ENCODE measurements at regions not wholly inside any gene's neighbourhood (a gene's known extent, or its start where the extent isn't known, plus 50 kb on each side); places are given as distances from the start of the nearest gene placed in this dataset.
"Not testable (repeated sequence)": the region's sequence is repeated elsewhere in the genome, so short reads cannot be mapped to it uniquely, and the experiment has no call there.

DNA sequence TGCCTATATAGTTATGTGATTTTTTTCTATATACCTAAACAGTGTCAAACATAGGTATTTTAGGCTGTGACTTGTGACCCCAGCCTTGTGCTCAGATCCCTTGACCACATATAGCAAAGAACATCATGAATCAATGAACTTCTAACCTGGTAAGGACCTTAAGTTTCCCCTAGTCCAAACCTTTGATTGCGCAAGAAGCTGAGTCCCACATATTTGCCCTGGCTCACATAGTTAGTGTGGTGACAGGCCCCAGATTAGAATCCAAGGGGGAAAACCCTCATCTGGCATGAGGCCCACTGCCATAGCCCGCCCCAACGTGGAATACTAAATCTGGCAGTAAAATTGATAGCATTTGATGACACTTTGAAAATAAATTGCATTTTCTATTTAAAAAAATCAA is 171.8 kb downstream of the MZT1 start:
- ATAC-seq (no peak), DNase-seq (no peak)
- TF ChIP-seq POLR2A (IDR thresholded peaks at IDR 0.05): no peak
- TF ChIP-seq CTCF (IDR thresholded peaks at IDR 0.05): no peak
- H3K9me3 ChIP-seq: no peaks in the 10 kb centered on the region
- H3K4me3 ChIP-seq: no peak overlapping the region
- no peaks in the 10 kb centered on the region for H3K4me1 ChIP-seq
- no peaks in the 10 kb centered on the region for H3K36me3 ChIP-seq
- WGBS, 4 donors: 74 to 80% (median 78%) methylated on average over 3 of the region's 3 CpGs
- H3K27me3 ChIP-seq: no peaks in the 10 kb centered on the region
- intact Hi-C loops (cut with DNase I): no loop called here
- no peak overlapping the region for H3K27ac ChIP-seq

- DNase-seq (no peak), ATAC-seq (no peak)
- H3K27me3 ChIP-seq: no peaks in the 10 kb centered on the region
- no peak overlapping the region for H3K4me3 ChIP-seq
- WGBS, 4 donors: 37 to 52% (median 45%) methylated on average over 3 of the region's 3 CpGs
- no peak overlapping the region for H3K27ac ChIP-seq
- H3K36me3 ChIP-seq: no peaks in the 10 kb centered on the region
- no peaks in the 10 kb centered on the region for H3K9me3 ChIP-seq
- TF ChIP-seq POLR2A (IDR thresholded peaks at IDR 0.05) (no peak), CTCF (IDR thresholded peaks at IDR 0.05) (no peak)
- intact Hi-C loops (cut with DNase I): no loop called here
- H3K4me1 ChIP-seq: no peaks in the 10 kb centered on the region
Observed at GRCh38 chr13:72552731-72553130, 174.7 kb downstream of the MZT1 start.

GRCh38 chr13:72545895-72546294 is 181.5 kb downstream of the MZT1 start:
- intact Hi-C loops (cut with DNase I); H3K4me3 ChIP-seq; H3K36me3 ChIP-seq; H3K27ac ChIP-seq; H3K9me3 ChIP-seq; H3K4me1 ChIP-seq; ATAC-seq; H3K27me3 ChIP-seq; DNase-seq: not testable (repeated sequence)
- WGBS, 4 donors: 65 to 92% (median 88%) methylated on average over 1 of the region's 1 CpG

DNA sequence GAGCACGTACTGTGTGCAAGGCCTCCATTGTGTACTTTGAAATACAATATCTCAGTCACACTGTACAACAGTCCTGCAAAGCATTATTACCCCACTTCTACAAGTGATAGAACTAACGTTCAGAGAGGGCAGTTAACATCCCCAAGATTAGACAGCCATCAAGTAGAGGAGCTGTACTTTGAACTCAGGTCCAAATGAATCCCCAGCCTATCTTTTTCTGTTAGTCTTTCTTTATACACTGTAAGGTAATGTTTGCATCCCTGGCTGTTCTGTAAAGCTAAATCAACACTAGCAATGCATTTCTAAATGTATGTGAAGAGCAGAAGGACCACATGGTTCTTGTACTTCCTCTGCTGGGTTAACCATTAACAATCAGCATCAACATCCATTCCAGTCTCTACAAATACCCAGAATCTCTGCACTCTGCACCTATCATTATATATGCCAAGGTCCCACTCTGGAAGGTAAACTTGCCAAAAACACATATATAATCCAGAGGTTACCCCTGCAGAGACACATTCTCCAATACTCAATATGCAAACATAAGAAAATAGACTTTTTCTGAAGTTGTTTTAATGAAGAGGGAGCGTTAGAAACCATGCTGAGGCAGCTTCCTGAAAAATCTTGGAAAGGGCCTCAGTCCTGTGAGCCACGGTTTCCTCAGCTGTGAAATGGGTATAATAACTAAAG is 182.3 kb downstream of the MZT1 start:
- H3K4me1 ChIP-seq: no peaks in the 10 kb centered on the region
- DNase-seq: no peak
- intact Hi-C loops (cut with DNase I): no loop called here
- H3K4me3 ChIP-seq: no peak overlapping the region
- 69 to 84% (median 80%) methylated on average over 4 of the region's 4 CpGs for WGBS, 4 donors
- TF ChIP-seq POLR2A (IDR thresholded peaks at IDR 0.05) (no peak), CTCF (IDR thresholded peaks at IDR 0.05) (no peak)
- H3K9me3 ChIP-seq: no peaks in the 10 kb centered on the region
- no peak for ATAC-seq
- no peaks in the 10 kb centered on the region for H3K27me3 ChIP-seq
- no peaks in the 10 kb centered on the region for H3K36me3 ChIP-seq
- H3K27ac ChIP-seq: no peak overlapping the region

DNA sequence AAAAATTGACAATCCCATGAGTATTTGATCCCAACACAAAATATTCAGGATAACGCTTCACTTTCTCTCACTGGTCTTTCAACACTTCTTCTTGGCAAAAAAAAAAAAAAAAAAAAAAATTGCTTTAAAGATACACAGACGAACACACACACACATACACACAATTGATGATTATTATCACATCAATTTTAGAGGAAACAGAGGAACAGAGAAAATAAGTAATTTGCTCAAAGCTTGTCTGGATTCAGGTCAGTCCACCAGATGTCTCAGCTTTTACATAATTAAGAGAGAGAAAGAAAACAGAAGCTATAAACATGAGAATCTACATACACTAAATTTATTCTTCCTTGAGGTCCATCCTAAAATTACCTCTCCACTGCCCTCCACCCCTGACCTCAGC is 183.4 kb downstream of the MZT1 start:
- Histone ChIP-seq H3K36me3 (no peaks in the 10 kb centered on the region), H3K9me3 (no peaks in the 10 kb centered on the region), H3K4me1 (no peaks in the 10 kb centered on the region), H3K4me3 (no peak overlapping the region), H3K27me3 (no peaks in the 10 kb centered on the region), H3K27ac (no peak overlapping the region)
- DNase-seq (no peak), ATAC-seq (no peak)
- intact Hi-C loops (cut with DNase I): no loop called here
- WGBS, 4 donors: 70 to 85% (median 74%) methylated on average over 2 of the region's 2 CpGs
- TF ChIP-seq CTCF (IDR thresholded peaks at IDR 0.05): no peak
- TF ChIP-seq POLR2A (IDR thresholded peaks at IDR 0.05): no peak

Measured in heart left ventricle (tissue), 16 donors.